ENCODE measurements at regions not wholly inside any gene's neighbourhood (a gene's known extent, or its start where the extent isn't known, plus 50 kb on each side); places are given as distances from the start of the nearest gene placed in this dataset.
"Not testable (repeated sequence)": the region's sequence is repeated elsewhere in the genome, so short reads cannot be mapped to it uniquely, and the experiment has no call there.

DNA sequence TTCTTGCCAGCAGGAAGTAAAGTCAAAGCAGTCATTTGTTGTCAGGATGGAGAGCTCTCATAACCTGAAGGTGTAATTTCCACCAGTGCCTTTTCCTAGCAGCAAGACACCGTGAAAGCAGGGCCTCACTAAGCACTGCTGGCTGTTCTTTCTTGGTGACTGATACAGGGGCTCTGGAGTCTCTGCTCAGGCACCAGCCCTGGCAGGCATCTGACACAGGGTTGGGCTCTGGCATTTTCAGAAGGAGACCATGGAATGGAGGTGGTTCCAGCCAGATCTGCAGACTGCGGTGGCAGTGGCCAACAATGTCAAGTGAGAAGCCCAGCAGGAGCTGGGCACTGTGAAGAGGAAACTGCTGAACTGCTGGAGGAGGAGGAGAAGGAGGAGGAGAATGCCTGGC is 72.2 kb downstream of the CDRT15L2 start:
- TF ChIP-seq, protein P1, sequence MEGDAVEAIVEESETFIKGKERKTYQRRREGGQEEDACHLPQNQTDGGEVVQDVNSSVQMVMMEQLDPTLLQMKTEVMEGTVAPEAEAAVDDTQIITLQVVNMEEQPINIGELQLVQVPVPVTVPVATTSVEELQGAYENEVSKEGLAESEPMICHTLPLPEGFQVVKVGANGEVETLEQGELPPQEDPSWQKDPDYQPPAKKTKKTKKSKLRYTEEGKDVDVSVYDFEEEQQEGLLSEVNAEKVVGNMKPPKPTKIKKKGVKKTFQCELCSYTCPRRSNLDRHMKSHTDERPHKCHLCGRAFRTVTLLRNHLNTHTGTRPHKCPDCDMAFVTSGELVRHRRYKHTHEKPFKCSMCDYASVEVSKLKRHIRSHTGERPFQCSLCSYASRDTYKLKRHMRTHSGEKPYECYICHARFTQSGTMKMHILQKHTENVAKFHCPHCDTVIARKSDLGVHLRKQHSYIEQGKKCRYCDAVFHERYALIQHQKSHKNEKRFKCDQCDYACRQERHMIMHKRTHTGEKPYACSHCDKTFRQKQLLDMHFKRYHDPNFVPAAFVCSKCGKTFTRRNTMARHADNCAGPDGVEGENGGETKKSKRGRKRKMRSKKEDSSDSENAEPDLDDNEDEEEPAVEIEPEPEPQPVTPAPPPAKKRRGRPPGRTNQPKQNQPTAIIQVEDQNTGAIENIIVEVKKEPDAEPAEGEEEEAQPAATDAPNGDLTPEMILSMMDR (IDR thresholded peaks at IDR 0.05): not testable (repeated sequence)
- not testable (repeated sequence) for TF ChIP-seq POLR2A (IDR thresholded peaks at IDR 0.05)
